ENCODE measurements at regions not wholly inside any gene's neighbourhood (a gene's known extent, or its start where the extent isn't known, plus 50 kb on each side); places are given as distances from the start of the nearest gene placed in this dataset.

- no peak for TF ChIP-seq CTCF (IDR thresholded peaks at IDR 0.05)
- Mint-ChIP-seq H3K4me1 (peaks cover 10 to 11% of the 10 kb centered on the region in 2 donors), H3K27me3 (ENCODE audit: low read depth in 2 of 2) (peaks cover 24 to 30% of the 10 kb centered on the region in 2 donors), H3K4me3 (no peak overlapping the region), H3K27ac (no peak overlapping the region), H3K9me3 (no peaks in the 10 kb centered on the region), H3K36me3 (no peaks in the 10 kb centered on the region)
- intact Hi-C loops (cut with micrococcal nuclease), result no loop called here
- no peak overlapping the region for H3K4me3 ChIP-seq (ENCODE audit: low read length)
- peaks cover 17% of the 10 kb centered on the region for H3K4me1 ChIP-seq (ENCODE audit: control insufficient read depth, insufficient read depth, low read length)
- H3K27me3 ChIP-seq (ENCODE audit: control insufficient read depth, insufficient read depth, low read length), result peaks cover 3% of the 10 kb centered on the region
- ATAC-seq (no peak), DNase-seq (no peak)
- WGBS (ENCODE audit: insufficient coverage), result 92% methylated on average over 5 of the region's 6 CpGs
- no peaks in the 10 kb centered on the region for H3K9me3 ChIP-seq (ENCODE audit: control insufficient read depth, insufficient read depth, low read length)
- H3K27ac ChIP-seq (ENCODE audit: low read length), result no peak overlapping the region
- H3K36me3 ChIP-seq (ENCODE audit: control insufficient read depth, insufficient read depth, low read length), result no peaks in the 10 kb centered on the region
Measured at GRCh38 chr15:69657626-69658025, 205.0 kb downstream of the RPLP1 start.

GRCh38 chr15:69658411-69658945 lies 205.9 kb downstream of the RPLP1 start:
- H3K36me3 Mint-ChIP-seq, result no peaks in the 10 kb centered on the region
- TF ChIP-seq CTCF (IDR thresholded peaks at IDR 0.05), result no peak
- peaks cover 26 to 36% of the 10 kb centered on the region in 2 donors for H3K27me3 Mint-ChIP-seq (ENCODE audit: low read depth in 2 of 2)
- H3K4me1 Mint-ChIP-seq, result peaks cover 2 to 7% of the 10 kb centered on the region in 2 donors
- Histone ChIP-seq H3K27ac (ENCODE audit: low read length) (no peak overlapping the region), H3K36me3 (ENCODE audit: control insufficient read depth, insufficient read depth, low read length) (no peaks in the 10 kb centered on the region), H3K4me1 (ENCODE audit: control insufficient read depth, insufficient read depth, low read length) (peaks cover 9% of the 10 kb centered on the region), H3K4me3 (ENCODE audit: low read length) (no peak overlapping the region), H3K27me3 (ENCODE audit: control insufficient read depth, insufficient read depth, low read length) (peaks cover 3% of the 10 kb centered on the region), H3K9me3 (ENCODE audit: control insufficient read depth, insufficient read depth, low read length) (no peaks in the 10 kb centered on the region)
- ATAC-seq, result no peak
- intact Hi-C loops (cut with micrococcal nuclease), result no loop called here
- no peak overlapping the region for H3K4me3 Mint-ChIP-seq
- DNase-seq, result no peak
- no peak overlapping the region for H3K27ac Mint-ChIP-seq
- WGBS (ENCODE audit: insufficient coverage), result 96% methylated on average over 8 of the region's 8 CpGs
- H3K9me3 Mint-ChIP-seq, result no peaks in the 10 kb centered on the region

- ATAC-seq, result no peak
- intact Hi-C loops (cut with micrococcal nuclease), result no loop called here
Measured at GRCh38 chr15:69659454-69660050, 206.9 kb downstream of the RPLP1 start.

More at GRCh38 chr15:69659454-69660050, 206.9 kb downstream of the RPLP1 start:
- TF ChIP-seq CTCF (IDR thresholded peaks at IDR 0.05), result no peak
- no peak overlapping the region for H3K27ac ChIP-seq (ENCODE audit: low read length)
- Mint-ChIP-seq H3K27me3 (ENCODE audit: low read depth in 2 of 2) (peaks cover 23 to 30% of the 10 kb centered on the region in 2 donors), H3K4me3 (no peak overlapping the region), H3K4me1 (peaks cover 0 to 4% of the 10 kb centered on the region in 2 donors), H3K36me3 (no peaks in the 10 kb centered on the region), H3K9me3 (no peaks in the 10 kb centered on the region), H3K27ac (no peak overlapping the region)
- no peak overlapping the region for H3K4me3 ChIP-seq (ENCODE audit: low read length)
- H3K4me1 ChIP-seq (ENCODE audit: control insufficient read depth, insufficient read depth, low read length), result peaks cover 9% of the 10 kb centered on the region
- DNase-seq, result no peak
- H3K36me3 ChIP-seq (ENCODE audit: control insufficient read depth, insufficient read depth, low read length), result no peaks in the 10 kb centered on the region
- 88% methylated on average over 5 of the region's 5 CpGs for WGBS (ENCODE audit: insufficient coverage)
- H3K9me3 ChIP-seq (ENCODE audit: control insufficient read depth, insufficient read depth, low read length), result no peaks in the 10 kb centered on the region
- peaks cover 3% of the 10 kb centered on the region for H3K27me3 ChIP-seq (ENCODE audit: control insufficient read depth, insufficient read depth, low read length)
